DND-41 (cell line): ENCODE measurements at regions not wholly inside any gene's neighbourhood (a gene's known extent, or its start where the extent isn't known, plus 50 kb on each side); places are given as distances from the start of the nearest gene placed in this dataset.

ENCODE experiments used
- ATAC-seq: fragments of 200-7000 bp; cut with Tn5 transposase; 3 replicates; pipeline ENCODE4 v1.9.1; 2021; ENCODE audit warnings: low read depth; ENCODE audit not compliant: insufficient read depth
- DNase-seq: peaks from one replicate; pipeline ENCODE4 v3.0.0-alpha.2; 2020
- H2AFZ ChIP-seq: 2 replicates; pipeline ENCODE4 v1.6.0; 2012; ENCODE audit warnings: low read depth, low read length
- H3K27ac ChIP-seq: 2 replicates; pipeline ENCODE4 v1.5.1; 2012; ENCODE audit warnings: low read length, inconsistent platforms
- H3K27me3 ChIP-seq: fragments of 200-600 bp; sonication (generic); 2 replicates; pipeline ENCODE4 v1.6.0; 2012; ENCODE audit warnings: low read length, mild to moderate bottlenecking, inconsistent platforms; ENCODE audit not compliant: insufficient read depth, poor library complexity
- H3K36me3 ChIP-seq: 2 replicates; pipeline ENCODE4 v1.5.1; 2012; ENCODE audit warnings: low read length, inconsistent platforms; ENCODE audit not compliant: insufficient read depth
- H3K4me1 ChIP-seq: 2 replicates; pipeline ENCODE4 v1.5.1; 2012; ENCODE audit warnings: mild to moderate bottlenecking, low read length; ENCODE audit not compliant: insufficient read depth
- H3K4me2 ChIP-seq: 2 replicates; pipeline ENCODE4 v1.6.0; 2012; ENCODE audit warnings: mild to moderate bottlenecking, moderate library complexity, low read length, inconsistent platforms; ENCODE audit not compliant: insufficient read depth
- H3K4me3 ChIP-seq, 2 experiments: fragments of 200-600 bp in 1 of 2; shearing (Covaris generic) in 1 of 2; 2 replicates each; pipeline ENCODE4 v1.5.1; 2012 to 2016; ENCODE audit warnings: inconsistent platforms in 2 of 2, low read length in 2 of 2, mild to moderate bottlenecking in 2 of 2, low read depth in 1 of 2, moderate library complexity in 1 of 2
- H3K79me2 ChIP-seq: 2 replicates; pipeline ENCODE4 v1.6.0; 2012; ENCODE audit warnings: low read length, inconsistent platforms; ENCODE audit not compliant: insufficient read depth
- H3K9ac ChIP-seq: 2 replicates; pipeline ENCODE4 v1.6.0; 2012; ENCODE audit warnings: low read depth, mild to moderate bottlenecking, inconsistent platforms, low read length, moderate library complexity
- H3K9me3 ChIP-seq: 2 replicates; pipeline ENCODE4 v1.5.1; 2012; ENCODE audit warnings: low read length, moderate library complexity, mild to moderate bottlenecking, inconsistent platforms; ENCODE audit not compliant: insufficient read depth, severe bottlenecking
- H4K20me1 ChIP-seq: 2 replicates; pipeline ENCODE4 v1.6.0; 2012; ENCODE audit warnings: low read length; ENCODE audit not compliant: insufficient read depth
- CTCF ChIP-seq: IDR thresholded peaks from 2 replicates; pipeline ENCODE4 v1.5.1; 2012; ENCODE audit warnings: borderline replicate concordance, low read length, moderate library complexity, mild to moderate bottlenecking; ENCODE audit not compliant: poor library complexity, severe bottlenecking; ENCODE audit errors: extremely low read depth
- EZH2 ChIP-seq: IDR thresholded peaks from 3 replicates; pipeline ENCODE4 v1.6.1; 2012; ENCODE audit warnings: borderline replicate concordance, low read depth, mild to moderate bottlenecking, moderate library complexity, low read length, inconsistent platforms; ENCODE audit not compliant: severe bottlenecking

GRCh38 chr14:22159957-22160356 lies 429.1 kb downstream of the DAD1 start:
- Histone ChIP-seq H3K27me3 (no peaks in the 10 kb centered on the region), H4K20me1 (no peaks in the 10 kb centered on the region), H3K27ac (no peak overlapping the region), H3K4me3 (no peak overlapping the region), H3K4me2 (no peak overlapping the region), H3K9me3 (no peaks in the 10 kb centered on the region), H3K79me2 (no peaks in the 10 kb centered on the region), H2AFZ (no peak overlapping the region), H3K36me3 (no peaks in the 10 kb centered on the region), H3K9ac (no peak overlapping the region), H3K4me1 (peaks cover 3% of the 10 kb centered on the region; the same call in 1 of the 2 replicates)
- TF ChIP-seq CTCF (no peak), EZH2 (no peak)
- ATAC-seq (peak; percentile 48; the same call in 1 of the 3 replicates), DNase-seq (peak; percentile 29)

GRCh38 chr14:22159099-22159498 lies 429.9 kb downstream of the DAD1 start:
- no peak overlapping the region for H3K9ac ChIP-seq
- no peaks in the 10 kb centered on the region for H3K79me2 ChIP-seq
- H3K4me2 ChIP-seq: no peak overlapping the region
- ATAC-seq (no peak; the same call in 2 of the 3 replicates), DNase-seq (no peak)
- no peak overlapping the region for H2AFZ ChIP-seq
- no peaks in the 10 kb centered on the region for H3K9me3 ChIP-seq
- H3K4me1 ChIP-seq: peaks cover 3% of the 10 kb centered on the region; the same call in 1 of the 2 replicates
- H3K27me3 ChIP-seq: no peaks in the 10 kb centered on the region
- no peaks in the 10 kb centered on the region for H3K36me3 ChIP-seq
- H4K20me1 ChIP-seq: no peaks in the 10 kb centered on the region
- no peak overlapping the region for H3K4me3 ChIP-seq
- no peak overlapping the region for H3K27ac ChIP-seq
- TF ChIP-seq CTCF: no peak
- no peak for TF ChIP-seq EZH2

GRCh38 chr14:22158560-22158959 lies 430.5 kb downstream of the DAD1 start:
- no peaks in the 10 kb centered on the region for H3K79me2 ChIP-seq
- no peak overlapping the region for H3K9ac ChIP-seq
- no peak overlapping the region for H2AFZ ChIP-seq
- H3K27ac ChIP-seq: no peak overlapping the region
- H3K4me3 ChIP-seq: no peak overlapping the region
- H3K36me3 ChIP-seq: no peaks in the 10 kb centered on the region
- DNase-seq (no peak), ATAC-seq (no peak)
- H4K20me1 ChIP-seq: no peaks in the 10 kb centered on the region
- TF ChIP-seq EZH2: no peak
- no peak for TF ChIP-seq CTCF
- H3K27me3 ChIP-seq: no peaks in the 10 kb centered on the region
- H3K9me3 ChIP-seq: no peaks in the 10 kb centered on the region
- H3K4me1 ChIP-seq: peaks cover 3% of the 10 kb centered on the region; the same call in 1 of the 2 replicates
- no peak overlapping the region for H3K4me2 ChIP-seq

- Histone ChIP-seq H3K27me3 (no peaks in the 10 kb centered on the region), H3K4me3 (no peak overlapping the region), H4K20me1 (no peaks in the 10 kb centered on the region), H3K9me3 (no peaks in the 10 kb centered on the region), H3K4me2 (no peak overlapping the region), H3K79me2 (no peaks in the 10 kb centered on the region), H3K9ac (no peak overlapping the region), H3K4me1 (peaks cover 3% of the 10 kb centered on the region; the same call in 1 of the 2 replicates), H2AFZ (no peak overlapping the region), H3K36me3 (no peaks in the 10 kb centered on the region), H3K27ac (no peak overlapping the region)
- TF ChIP-seq EZH2 (no peak), CTCF (no peak)
- DNase-seq (no peak), ATAC-seq (no peak)
Observed at GRCh38 chr14:22155571-22155970, 433.5 kb downstream of the DAD1 start.
